Thoracic aorta (tissue), 2 donors: ENCODE measurements at regions not wholly inside any gene's neighbourhood (a gene's known extent, or its start where the extent isn't known, plus 50 kb on each side); places are given as distances from the start of the nearest gene placed in this dataset.

ENCODE experiments used
- ATAC-seq: fragments of 150-250 bp; one replicate; pipeline ENCODE4 v1.8.0; 2017; ENCODE audit warnings: low read depth; ENCODE audit not compliant: insufficient number of reproducible peaks, low FRiP score
- DNase-seq: peaks from one replicate; pipeline ENCODE4 v3.0.0-alpha.2; 2020; ENCODE audit warnings: low spot score
- H3K27ac ChIP-seq, 2 donors: fragments of 200-600 bp; sonication (generic); 1 replicate in 1 of 2; 2 replicates in 1 of 2; pipeline ENCODE4 v1.5.1; 2016; ENCODE audit warnings: mild to moderate bottlenecking in 2 of 2, moderate library complexity in 2 of 2
- H3K27me3 ChIP-seq: fragments of 200-600 bp; sonication (generic); replicated peaks from 2 replicates; pipeline ENCODE4 v1.6.0; 2016; ENCODE audit warnings: mild to moderate bottlenecking; ENCODE audit not compliant: insufficient read depth
- H3K36me3 ChIP-seq: fragments of 200-600 bp; sonication (generic); one replicate; pipeline ENCODE4 v1.5.1; 2016
- H3K4me1 ChIP-seq, 2 donors: fragments of 200-600 bp; sonication (generic); 1 replicate in 1 of 2; 2 replicates in 1 of 2; pipeline versions ENCODE4 v1.5.1 to v1.6.0; 2016; ENCODE audit warnings: low read depth in 2 of 2, mild to moderate bottlenecking in 1 of 2; ENCODE audit not compliant: control insufficient read depth in 1 of 2
- H3K4me3 ChIP-seq: fragments of 200-600 bp; sonication (generic); 2 replicates; pipeline ENCODE4 v1.5.1; 2016; ENCODE audit warnings: mild to moderate bottlenecking
- H3K9me3 ChIP-seq: fragments of 200-600 bp; sonication (generic); 2 replicates; pipeline ENCODE4 v1.5.1; 2016
- TF ChIP-seq, protein P1 (sequence below): fragments of 200-600 bp; sonication (generic); IDR thresholded peaks from one replicate; pipeline ENCODE4 v1.5.1; 2019; ENCODE audit warnings: antibody characterized with exemption

DNA sequence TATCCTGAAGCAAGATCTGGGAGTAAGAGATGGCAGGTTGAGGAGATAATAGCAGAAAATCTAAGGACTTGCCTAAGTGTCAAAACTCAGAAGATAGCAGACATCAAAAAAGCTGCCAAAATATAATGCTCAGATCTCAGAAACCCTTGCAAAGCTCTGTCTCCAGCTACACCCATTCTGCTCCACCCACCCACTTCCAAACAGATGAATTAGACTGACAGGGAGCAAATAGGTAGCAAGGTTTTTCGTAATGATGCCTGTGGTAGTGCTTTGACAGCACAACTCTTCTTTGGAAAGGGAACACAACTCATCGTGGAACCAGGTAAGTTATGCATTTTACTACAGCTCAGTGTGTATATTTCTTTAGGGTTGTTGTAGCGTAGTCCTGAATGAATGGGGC lies 132.6 kb downstream of the DAD1 start:
- ATAC-seq (no peak), DNase-seq (no peak)
- no peak overlapping the region for H3K27ac ChIP-seq
- no peaks in the 10 kb centered on the region for H3K36me3 ChIP-seq
- no peak overlapping the region for H3K4me3 ChIP-seq
- no peaks in the 10 kb centered on the region for H3K9me3 ChIP-seq
- TF ChIP-seq, protein P1, sequence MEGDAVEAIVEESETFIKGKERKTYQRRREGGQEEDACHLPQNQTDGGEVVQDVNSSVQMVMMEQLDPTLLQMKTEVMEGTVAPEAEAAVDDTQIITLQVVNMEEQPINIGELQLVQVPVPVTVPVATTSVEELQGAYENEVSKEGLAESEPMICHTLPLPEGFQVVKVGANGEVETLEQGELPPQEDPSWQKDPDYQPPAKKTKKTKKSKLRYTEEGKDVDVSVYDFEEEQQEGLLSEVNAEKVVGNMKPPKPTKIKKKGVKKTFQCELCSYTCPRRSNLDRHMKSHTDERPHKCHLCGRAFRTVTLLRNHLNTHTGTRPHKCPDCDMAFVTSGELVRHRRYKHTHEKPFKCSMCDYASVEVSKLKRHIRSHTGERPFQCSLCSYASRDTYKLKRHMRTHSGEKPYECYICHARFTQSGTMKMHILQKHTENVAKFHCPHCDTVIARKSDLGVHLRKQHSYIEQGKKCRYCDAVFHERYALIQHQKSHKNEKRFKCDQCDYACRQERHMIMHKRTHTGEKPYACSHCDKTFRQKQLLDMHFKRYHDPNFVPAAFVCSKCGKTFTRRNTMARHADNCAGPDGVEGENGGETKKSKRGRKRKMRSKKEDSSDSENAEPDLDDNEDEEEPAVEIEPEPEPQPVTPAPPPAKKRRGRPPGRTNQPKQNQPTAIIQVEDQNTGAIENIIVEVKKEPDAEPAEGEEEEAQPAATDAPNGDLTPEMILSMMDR = no peak
- H3K27me3 ChIP-seq = no peaks in the 10 kb centered on the region
- H3K4me1 ChIP-seq = no peaks in the 10 kb centered on the region

- no peak for ATAC-seq
Observed at GRCh38 chr14:22452330-22452729, 136.7 kb downstream of the DAD1 start.

DNA sequence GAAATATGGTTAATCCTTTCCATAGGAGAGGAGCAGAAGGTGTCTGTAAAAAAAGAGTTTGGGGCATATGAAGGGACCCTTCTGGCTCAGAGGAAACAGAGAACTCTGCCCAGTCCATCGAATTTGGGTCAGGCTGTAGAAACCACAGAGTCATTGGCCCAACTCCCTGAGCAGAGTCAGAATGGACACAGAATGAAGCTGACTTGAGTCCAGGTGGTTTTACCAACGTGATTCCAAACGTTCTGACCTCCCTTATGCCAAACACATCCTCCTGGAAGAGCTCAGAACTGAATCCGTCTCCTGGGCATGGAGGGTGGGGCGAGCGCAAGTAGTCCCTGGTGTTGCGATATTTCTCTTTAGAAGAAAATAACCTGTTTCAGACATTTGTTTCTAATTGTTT lies 138.8 kb downstream of the DAD1 start:
- no peaks in the 10 kb centered on the region for H3K36me3 ChIP-seq
- H3K27me3 ChIP-seq = no peaks in the 10 kb centered on the region
- H3K27ac ChIP-seq = no peak overlapping the region
- DNase-seq (no peak), ATAC-seq (no peak)
- TF ChIP-seq, protein P1 = no peak
- no peaks in the 10 kb centered on the region for H3K9me3 ChIP-seq
- no peak overlapping the region for H3K4me3 ChIP-seq
- H3K4me1 ChIP-seq = no peaks in the 10 kb centered on the region

More at GRCh38 chr14:22452330-22452729, 136.7 kb downstream of the DAD1 start:
- Histone ChIP-seq H3K27ac (no peak overlapping the region), H3K36me3 (no peaks in the 10 kb centered on the region), H3K27me3 (no peaks in the 10 kb centered on the region), H3K9me3 (no peaks in the 10 kb centered on the region), H3K4me1 (no peaks in the 10 kb centered on the region), H3K4me3 (no peak overlapping the region)
- TF ChIP-seq, protein P1 = no peak
- no peak for DNase-seq

DNA sequence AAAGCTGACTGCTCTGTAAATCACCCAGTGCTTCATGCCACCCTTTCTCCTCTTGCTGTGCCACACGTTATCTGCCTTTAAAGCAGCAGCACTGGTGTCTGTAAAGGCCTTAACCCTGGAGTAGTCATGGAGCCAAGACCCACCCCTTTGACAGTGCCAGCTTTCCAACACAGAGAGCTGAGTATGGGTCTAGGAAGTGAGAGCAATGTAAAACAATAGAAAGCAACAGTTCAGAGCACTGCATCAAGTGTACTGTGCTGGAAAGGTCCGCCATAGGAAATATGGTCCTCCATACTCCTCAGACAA lies 139.5 kb downstream of the DAD1 start:
- Histone ChIP-seq H3K9me3 (no peaks in the 10 kb centered on the region), H3K4me3 (no peak overlapping the region), H3K27me3 (no peaks in the 10 kb centered on the region), H3K4me1 (no peaks in the 10 kb centered on the region), H3K36me3 (no peaks in the 10 kb centered on the region), H3K27ac (no peak overlapping the region)
- no peak for DNase-seq
- TF ChIP-seq, protein P1 = no peak
- no peak for ATAC-seq

GRCh38 chr14:22448905-22449599 lies 140.0 kb downstream of the DAD1 start:
- Histone ChIP-seq H3K27ac (no peak overlapping the region), H3K27me3 (no peaks in the 10 kb centered on the region), H3K9me3 (no peaks in the 10 kb centered on the region), H3K4me3 (no peak overlapping the region), H3K36me3 (no peaks in the 10 kb centered on the region), H3K4me1 (no peaks in the 10 kb centered on the region)
- TF ChIP-seq, protein P1 = no peak
- no peak for DNase-seq
- no peak for ATAC-seq
